ENCODE measurements at regions not wholly inside any gene's neighbourhood (a gene's known extent, or its start where the extent isn't known, plus 50 kb on each side); places are given as distances from the start of the nearest gene placed in this dataset.

DNA sequence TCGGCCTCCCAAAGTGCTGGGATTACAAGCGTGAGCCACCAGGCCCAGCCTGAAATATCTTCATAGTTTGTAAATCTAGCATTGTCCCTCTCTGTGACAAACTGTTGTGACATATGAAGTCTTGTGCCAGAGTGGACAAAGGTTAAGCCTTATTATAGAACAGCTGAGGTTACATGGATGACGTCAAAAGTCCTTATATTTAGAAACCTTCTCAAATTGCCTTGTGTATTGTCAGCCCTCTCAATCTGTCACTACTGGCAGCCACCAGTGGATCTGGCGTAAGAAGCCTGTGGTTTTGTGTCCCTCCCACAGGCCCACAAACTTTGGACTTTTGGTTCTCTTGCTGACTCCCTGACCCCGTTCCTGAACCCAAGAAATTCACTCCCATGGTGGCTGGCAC lies 79.4 kb upstream of the CCDC112 start:
- ATAC-seq (no peak), DNase-seq (no peak)

- DNase-seq = no peak
- ATAC-seq = no peak
Observed at GRCh38 chr5:115374057-115374775, 77.8 kb upstream of the CCDC112 start.

DNA sequence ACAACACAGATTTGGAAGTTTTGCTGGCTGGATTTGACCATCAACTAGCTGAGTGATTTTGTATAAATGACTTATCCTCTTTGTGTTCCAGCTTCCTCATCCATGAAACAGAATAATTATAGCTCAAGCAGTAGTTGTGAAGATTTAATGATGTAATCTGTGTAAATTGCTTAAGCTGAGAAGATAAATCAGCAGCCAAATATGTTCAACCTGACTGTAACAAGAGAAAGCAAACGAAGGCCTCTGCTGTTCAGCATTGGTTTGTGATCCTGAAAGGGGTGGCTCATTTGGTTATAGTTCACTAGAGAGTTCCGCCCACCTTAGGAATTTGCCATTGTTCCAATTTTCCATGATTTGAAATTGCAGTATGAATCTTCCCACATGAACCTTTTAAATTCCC lies 75.7 kb upstream of the CCDC112 start:
- ATAC-seq (no peak), DNase-seq (no peak)

GRCh38 chr5:115369430-115370144 lies 73.1 kb upstream of the CCDC112 start:
- DNase-seq = no peak
- peak; percentile 19 for ATAC-seq

DNA sequence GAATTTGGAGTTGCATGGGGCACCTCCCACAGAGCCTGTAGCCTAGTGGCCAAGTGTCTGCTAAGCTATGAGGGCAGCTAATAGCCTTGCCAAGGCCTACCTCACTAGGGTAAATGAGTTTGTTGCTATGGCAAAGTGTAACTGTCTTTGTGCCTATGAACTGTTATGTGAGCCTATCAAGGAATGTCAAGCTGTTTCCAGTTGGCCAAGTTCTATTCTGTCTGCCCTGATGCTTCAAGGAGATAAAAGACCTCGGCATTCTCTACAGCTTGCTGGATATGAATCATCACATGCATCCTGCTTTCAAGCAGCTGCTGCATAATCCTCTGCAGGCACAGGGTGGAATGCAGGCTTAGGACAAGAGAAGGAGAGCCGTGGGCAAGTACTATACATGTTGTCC lies 69.8 kb upstream of the CCDC112 start:
- ATAC-seq (no peak), DNase-seq (no peak)

DNA sequence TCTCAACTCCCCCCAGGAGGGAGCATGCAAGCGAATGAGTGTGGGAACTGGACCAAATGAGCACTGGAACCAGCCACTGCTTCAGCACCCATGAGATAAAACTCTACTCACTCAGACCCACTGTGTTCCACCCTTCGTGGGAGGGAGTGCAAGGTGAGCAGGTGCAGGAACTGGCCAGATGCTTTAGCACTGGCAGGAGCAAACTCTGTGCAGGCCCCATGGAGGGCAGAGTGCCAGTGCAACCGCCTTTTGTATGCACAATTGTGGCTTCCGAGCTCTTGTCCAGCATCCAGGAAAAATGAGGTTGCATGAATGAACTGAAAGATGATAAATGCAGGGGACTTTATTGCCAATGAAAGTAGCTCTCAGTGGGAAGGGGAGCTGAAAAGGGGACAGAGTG lies 67.4 kb upstream of the CCDC112 start:
- DNase-seq = no peak
- ATAC-seq = no peak

DNA sequence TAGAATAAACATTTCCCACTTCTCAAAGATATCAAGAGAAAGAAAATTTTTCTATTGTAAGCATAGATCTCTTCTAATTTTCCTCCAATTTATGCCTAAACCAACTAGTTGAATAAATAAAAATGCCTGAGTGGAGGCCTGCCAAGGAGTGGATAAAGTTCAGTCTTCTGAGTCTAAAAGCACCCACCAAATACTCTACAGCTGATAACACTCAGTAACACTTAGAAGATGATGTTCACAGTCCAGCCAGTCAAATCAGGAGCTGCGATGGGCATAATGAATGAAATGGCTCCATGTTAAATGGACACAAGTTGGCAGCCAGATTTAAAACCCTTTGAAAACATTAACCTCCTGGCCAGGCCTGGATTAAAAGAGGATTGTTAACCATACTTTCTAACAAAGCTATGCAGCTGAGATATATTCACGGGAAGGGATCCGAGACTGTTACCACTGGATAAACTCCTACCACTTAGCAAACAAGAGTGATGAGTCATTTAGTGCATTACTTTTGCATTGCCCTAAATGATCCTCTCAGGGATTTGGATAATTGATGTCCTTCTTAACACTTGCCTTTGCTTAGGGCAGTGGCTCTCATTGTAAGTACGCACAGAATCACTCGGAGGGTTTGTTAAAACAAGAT lies 63.7 kb upstream of the CCDC112 start:
- DNase-seq (no peak), ATAC-seq (no peak)

- DNase-seq (no peak), ATAC-seq (no peak)
Observed at GRCh38 chr5:115355767-115356381, 59.4 kb upstream of the CCDC112 start.

DNA sequence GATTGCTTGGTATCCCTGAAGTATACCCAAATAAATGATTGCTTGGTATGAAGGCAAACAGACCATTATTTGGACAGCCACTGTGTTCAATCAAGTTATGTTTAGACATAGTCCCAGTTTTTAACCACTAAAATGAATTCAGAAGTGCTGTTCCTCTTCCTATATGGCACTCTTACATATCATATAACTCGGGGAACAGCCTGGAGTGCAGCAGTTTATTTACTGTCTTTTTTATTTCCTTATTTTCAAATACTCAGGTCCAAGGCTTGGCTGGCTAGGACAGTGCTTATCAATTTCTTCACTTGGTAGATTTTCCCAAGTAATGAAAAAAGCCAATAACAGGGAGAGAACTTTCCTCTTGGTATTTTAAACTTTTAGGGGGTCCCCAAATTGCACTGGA lies 58.6 kb upstream of the CCDC112 start:
- no peak for DNase-seq
- no peak for ATAC-seq

- ATAC-seq = no peak
- DNase-seq = no peak
Observed at GRCh38 chr5:115354246-115354645, 57.8 kb upstream of the CCDC112 start.

DNA sequence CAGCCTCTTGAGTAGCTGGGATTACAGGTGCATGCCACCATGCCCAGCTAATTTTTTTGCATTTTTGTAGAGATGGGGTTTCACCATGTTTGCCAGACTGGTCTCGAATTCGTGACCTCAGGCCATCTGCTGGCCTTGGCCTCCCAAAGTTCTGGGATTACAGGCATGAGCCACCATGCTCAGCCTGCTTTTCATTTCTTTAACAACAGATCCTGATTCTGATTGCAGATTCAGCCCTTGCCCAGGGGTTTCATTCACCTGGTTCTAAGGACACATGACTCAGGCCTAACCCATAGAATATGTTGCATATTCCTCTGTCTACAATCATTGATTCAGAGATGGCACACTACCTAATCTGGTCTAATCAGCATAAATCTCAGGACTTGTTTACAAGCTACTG lies 56.1 kb upstream of the CCDC112 start:
- ATAC-seq (no peak), DNase-seq (no peak)

DNA sequence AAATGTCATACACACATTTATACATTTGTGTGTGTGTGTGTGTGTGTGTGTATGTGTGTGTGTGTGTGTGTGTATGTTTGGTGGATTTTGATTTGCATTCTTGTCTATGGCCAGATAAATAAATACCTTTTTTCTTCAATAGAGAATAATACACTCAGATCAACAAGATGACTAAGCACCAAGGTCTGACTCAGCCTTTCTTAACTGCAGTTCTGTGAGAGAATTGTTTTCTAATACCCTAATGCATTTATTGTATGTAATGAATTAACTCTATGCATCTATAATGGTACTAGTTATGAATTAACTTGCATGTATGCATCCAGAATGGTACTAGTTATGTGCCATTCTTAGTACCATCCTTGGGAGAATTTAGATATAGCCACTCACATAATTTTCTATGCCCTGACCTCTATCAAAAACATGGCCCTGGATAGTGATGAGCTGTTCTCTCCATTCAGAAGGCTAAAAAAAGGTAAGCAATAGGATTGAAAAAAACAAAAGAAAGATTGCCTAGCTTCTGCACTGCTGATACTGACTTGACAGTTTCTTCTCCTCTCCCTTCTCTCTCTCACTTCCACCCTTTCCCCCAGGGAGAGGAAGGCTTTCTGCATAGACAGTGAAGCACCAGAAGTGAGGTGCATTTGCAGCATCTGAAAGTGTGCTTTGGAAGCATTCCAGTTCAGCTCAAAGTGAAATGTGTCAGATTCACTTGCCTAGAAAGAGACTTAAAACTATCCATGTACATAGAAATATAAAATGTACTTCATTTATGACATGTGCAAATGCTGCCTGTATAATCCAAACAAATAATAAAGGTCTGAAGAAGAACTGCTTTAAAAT lies 55.1 kb upstream of the CCDC112 start:
- no peak for ATAC-seq
- DNase-seq = no peak

DNA sequence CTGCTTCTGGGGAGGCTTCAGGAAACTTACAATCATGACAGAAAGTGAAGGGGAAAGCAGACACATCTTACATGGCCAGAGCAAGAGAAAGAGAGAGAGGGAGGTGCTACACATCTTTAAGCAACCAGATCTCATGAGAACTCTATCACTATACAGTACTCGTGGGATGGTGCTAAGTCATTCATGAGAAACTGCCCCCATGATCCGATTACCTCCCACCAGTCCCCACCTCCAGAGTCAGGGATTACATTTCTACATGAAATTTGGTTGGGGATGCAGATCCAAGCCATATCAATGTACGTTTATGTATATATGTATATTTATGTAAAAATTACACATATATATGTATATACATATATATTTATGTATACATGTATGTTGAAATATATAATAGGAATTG lies 54.4 kb upstream of the CCDC112 start:
- no peak for DNase-seq
- no peak for ATAC-seq

- DNase-seq (no peak), ATAC-seq (no peak)
Observed at GRCh38 chr5:115349001-115349817, 52.8 kb upstream of the CCDC112 start.

- no peak for DNase-seq
- no peak for ATAC-seq
Observed at GRCh38 chr5:115348175-115348574, 51.7 kb upstream of the CCDC112 start.

Measured in stimulated activated naive CD8-positive, alpha-beta T cell treated with anti-CD3 and anti-CD28 coated beads, Interleukin-15, Interleukin-2, amounts not matched to agents 100 U/mL and 50 U/mL, for 24 hours (primary cell).